ENCODE measurements at regions not wholly inside any gene's neighbourhood (a gene's known extent, or its start where the extent isn't known, plus 50 kb on each side); places are given as distances from the start of the nearest gene placed in this dataset.

- TF ChIP-seq, protein P1, sequence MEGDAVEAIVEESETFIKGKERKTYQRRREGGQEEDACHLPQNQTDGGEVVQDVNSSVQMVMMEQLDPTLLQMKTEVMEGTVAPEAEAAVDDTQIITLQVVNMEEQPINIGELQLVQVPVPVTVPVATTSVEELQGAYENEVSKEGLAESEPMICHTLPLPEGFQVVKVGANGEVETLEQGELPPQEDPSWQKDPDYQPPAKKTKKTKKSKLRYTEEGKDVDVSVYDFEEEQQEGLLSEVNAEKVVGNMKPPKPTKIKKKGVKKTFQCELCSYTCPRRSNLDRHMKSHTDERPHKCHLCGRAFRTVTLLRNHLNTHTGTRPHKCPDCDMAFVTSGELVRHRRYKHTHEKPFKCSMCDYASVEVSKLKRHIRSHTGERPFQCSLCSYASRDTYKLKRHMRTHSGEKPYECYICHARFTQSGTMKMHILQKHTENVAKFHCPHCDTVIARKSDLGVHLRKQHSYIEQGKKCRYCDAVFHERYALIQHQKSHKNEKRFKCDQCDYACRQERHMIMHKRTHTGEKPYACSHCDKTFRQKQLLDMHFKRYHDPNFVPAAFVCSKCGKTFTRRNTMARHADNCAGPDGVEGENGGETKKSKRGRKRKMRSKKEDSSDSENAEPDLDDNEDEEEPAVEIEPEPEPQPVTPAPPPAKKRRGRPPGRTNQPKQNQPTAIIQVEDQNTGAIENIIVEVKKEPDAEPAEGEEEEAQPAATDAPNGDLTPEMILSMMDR (IDR thresholded peaks at IDR 0.05): no peak
- TF ChIP-seq POLR2A (IDR thresholded peaks at IDR 0.05): no peak
Observed at GRCh38 chr16:62190426-62190825, 154.2 kb upstream of the CDH8 start.
